Progenitor cell of endocrine pancreas (in vitro differentiated cells): ENCODE measurements at regions not wholly inside any gene's neighbourhood (a gene's known extent, or its start where the extent isn't known, plus 50 kb on each side); places are given as distances from the start of the nearest gene placed in this dataset.
A peak's percentile ranks its signal among the peaks of the same experiment; 100 is the strongest.

Source experiments
- DNase-seq: peaks from one replicate; pipeline ENCODE4 v3.0.0; 2021; ENCODE audit warnings: low spot score; ENCODE audit not compliant: unreplicated experiment
- H3K27ac Mint-ChIP-seq: 2 replicates; pipeline ENCODE4 v1.8.0; 2021; ENCODE audit warnings: mild to moderate bottlenecking, moderate library complexity, mixed read lengths
- H3K27me3 Mint-ChIP-seq: 2 replicates; pipeline ENCODE4 v1.8.0; 2021; ENCODE audit warnings: mixed read lengths
- H3K36me3 Mint-ChIP-seq: 2 replicates; pipeline ENCODE4 v1.8.0; 2022; ENCODE audit warnings: mixed read lengths; ENCODE audit not compliant: insufficient read depth
- H3K4me1 Mint-ChIP-seq: 2 replicates; pipeline ENCODE4 v1.8.0; 2021; ENCODE audit warnings: low read depth, mixed read lengths
- H3K4me3 Mint-ChIP-seq: 2 replicates; pipeline ENCODE4 v1.8.0; 2021; ENCODE audit warnings: low read depth, mild to moderate bottlenecking, moderate library complexity, mixed read lengths
- H3K9me3 Mint-ChIP-seq: 2 replicates; pipeline ENCODE4 v1.8.0; 2021; ENCODE audit warnings: low read depth, mixed read lengths
- TF ChIP-seq, protein P1 (sequence below): fragments of 200-600 bp; sonication (generic); IDR thresholded peaks from one replicate; pipeline ENCODE4 v1.5.0; 2021; ENCODE audit warnings: antibody characterized with exemption, mild to moderate bottlenecking; ENCODE audit not compliant: unreplicated experiment

DNA sequence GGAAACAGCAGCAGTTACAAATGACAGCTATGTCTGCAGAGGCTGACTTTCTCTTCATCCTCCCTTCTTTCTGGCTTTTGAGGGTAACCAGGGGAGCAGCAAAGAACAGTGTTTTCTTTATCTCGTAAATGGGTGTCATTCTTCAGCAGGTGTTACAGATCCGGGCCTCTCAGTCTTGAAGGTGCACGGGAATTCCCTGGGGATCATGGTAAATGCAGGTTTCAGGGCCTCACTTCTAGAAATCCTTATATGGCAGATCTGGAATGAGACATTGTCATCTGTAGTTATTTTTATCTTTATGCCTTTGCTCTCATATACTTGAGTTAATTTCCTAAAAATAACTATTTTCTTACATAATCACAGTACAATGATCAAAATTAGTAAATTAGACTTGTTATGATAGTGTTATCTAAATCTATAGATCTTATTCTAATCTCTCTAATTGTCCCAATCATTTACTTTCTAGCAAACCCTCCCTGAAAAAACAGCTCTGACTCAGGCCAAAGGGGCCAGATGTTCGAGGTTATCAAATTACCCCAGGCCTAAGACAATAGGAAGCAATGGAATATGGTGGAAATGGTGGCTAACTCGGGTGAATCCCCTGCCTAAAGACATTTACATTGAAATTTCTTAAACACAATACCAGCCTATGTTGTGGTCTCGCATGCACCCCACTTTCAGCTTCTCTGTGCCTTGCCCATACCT lies 145.0 kb downstream of the CAND1 start:
- TF ChIP-seq, protein P1, sequence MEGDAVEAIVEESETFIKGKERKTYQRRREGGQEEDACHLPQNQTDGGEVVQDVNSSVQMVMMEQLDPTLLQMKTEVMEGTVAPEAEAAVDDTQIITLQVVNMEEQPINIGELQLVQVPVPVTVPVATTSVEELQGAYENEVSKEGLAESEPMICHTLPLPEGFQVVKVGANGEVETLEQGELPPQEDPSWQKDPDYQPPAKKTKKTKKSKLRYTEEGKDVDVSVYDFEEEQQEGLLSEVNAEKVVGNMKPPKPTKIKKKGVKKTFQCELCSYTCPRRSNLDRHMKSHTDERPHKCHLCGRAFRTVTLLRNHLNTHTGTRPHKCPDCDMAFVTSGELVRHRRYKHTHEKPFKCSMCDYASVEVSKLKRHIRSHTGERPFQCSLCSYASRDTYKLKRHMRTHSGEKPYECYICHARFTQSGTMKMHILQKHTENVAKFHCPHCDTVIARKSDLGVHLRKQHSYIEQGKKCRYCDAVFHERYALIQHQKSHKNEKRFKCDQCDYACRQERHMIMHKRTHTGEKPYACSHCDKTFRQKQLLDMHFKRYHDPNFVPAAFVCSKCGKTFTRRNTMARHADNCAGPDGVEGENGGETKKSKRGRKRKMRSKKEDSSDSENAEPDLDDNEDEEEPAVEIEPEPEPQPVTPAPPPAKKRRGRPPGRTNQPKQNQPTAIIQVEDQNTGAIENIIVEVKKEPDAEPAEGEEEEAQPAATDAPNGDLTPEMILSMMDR = no peak
- H3K27me3 Mint-ChIP-seq = peaks cover 3% of the 10 kb centered on the region
- H3K36me3 Mint-ChIP-seq = no peaks in the 10 kb centered on the region
- no peak overlapping the region for H3K4me3 Mint-ChIP-seq
- no peak for DNase-seq
- H3K9me3 Mint-ChIP-seq = no peaks in the 10 kb centered on the region
- peaks cover 9% of the 10 kb centered on the region for H3K4me1 Mint-ChIP-seq
- H3K27ac Mint-ChIP-seq = no peak overlapping the region

DNA sequence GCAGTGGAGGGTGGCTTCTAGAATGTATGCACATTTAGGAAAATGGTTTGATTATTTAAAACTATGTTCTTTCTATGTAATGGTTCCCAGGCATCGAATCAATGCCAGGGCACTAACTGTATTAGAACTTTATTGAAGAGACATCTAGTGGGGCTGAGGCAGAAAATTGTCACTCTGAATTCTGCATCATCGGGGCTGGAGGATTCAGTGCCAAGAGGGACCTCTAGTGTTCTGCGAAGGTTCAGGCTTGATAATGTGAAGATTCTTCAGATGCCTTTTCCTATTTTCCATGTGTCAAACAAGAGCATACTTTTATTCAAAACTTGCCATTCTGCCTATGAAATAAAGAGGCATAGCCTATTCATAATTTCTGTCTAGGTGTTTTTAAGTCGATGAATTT lies 146.3 kb downstream of the CAND1 start:
- Mint-ChIP-seq H3K9me3 (no peaks in the 10 kb centered on the region), H3K4me1 (peaks cover 15% of the 10 kb centered on the region), H3K27ac (no peak overlapping the region), H3K36me3 (no peaks in the 10 kb centered on the region), H3K27me3 (peaks cover 3% of the 10 kb centered on the region), H3K4me3 (no peak overlapping the region)
- TF ChIP-seq, protein P1 = peak; percentile 28
- DNase-seq = no peak

DNA sequence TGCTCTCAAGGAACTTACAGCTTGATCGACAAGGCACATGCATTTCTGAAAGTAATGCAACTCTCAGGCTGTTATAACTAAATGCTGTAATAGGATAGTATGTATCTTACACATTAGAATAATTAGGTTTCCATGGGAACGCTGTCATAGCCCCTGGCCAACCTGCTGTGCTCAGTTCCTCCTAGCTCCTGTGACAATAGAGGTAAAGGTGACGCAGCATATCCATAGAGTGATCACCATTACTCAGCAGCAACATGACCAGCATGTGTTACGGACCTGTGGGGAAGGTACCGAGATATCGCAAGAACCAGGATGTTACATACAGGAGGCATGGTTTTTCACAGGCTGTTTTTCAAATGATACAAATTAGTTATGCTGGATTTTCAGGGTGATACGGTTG lies 150.7 kb downstream of the CAND1 start:
- Mint-ChIP-seq H3K4me3 (no peak overlapping the region), H3K4me1 (peaks cover 14% of the 10 kb centered on the region), H3K36me3 (no peaks in the 10 kb centered on the region), H3K27me3 (peaks cover 8% of the 10 kb centered on the region), H3K27ac (no peak overlapping the region), H3K9me3 (no peaks in the 10 kb centered on the region)
- TF ChIP-seq, protein P1 = no peak
- DNase-seq = no peak

DNA sequence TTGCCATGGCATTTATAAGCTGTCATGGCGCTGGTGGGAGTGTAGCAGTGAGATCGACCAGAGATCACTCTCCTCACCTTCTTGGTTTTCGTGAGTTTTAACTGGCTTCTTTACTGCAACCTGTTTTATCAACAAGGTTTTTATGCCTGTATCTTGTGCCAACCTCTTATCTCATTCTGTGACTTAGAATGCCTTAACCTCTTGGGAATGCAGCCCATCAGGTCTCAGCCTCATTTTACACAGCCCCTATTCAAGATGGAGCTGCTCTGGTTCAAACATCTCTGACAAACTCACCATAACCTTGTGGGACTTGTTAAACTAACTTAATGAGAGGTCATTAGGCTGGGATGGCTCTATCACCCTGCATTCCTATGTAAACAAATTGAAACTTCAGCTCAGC lies 151.3 kb downstream of the CAND1 start:
- H3K36me3 Mint-ChIP-seq = no peaks in the 10 kb centered on the region
- no peak overlapping the region for H3K27ac Mint-ChIP-seq
- TF ChIP-seq, protein P1 = no peak
- H3K4me3 Mint-ChIP-seq = no peak overlapping the region
- H3K9me3 Mint-ChIP-seq = no peaks in the 10 kb centered on the region
- H3K27me3 Mint-ChIP-seq = peaks cover 8% of the 10 kb centered on the region
- H3K4me1 Mint-ChIP-seq = peaks cover 14% of the 10 kb centered on the region
- no peak for DNase-seq

DNA sequence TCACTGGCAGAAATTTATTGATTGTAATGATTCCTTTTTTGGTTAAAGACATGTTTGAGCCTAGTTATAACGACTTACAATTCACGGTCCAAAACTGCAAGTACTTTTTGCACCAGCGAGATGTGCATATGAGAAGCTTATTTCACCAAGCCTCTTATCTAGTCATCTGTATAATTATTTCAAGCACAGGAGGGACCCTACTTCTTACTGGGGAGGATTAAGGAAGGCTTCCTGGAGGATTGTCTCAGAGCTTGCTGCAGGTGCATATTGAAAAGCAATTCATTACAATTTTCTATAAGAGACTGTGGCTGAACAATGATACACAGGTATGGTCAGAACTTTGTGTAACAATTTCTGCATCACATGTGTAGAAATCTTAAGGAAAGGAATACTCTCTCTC lies 152.9 kb downstream of the CAND1 start:
- Mint-ChIP-seq H3K4me3 (no peak overlapping the region), H3K36me3 (no peaks in the 10 kb centered on the region), H3K9me3 (no peaks in the 10 kb centered on the region), H3K27me3 (peaks cover 5% of the 10 kb centered on the region), H3K4me1 (peaks cover 14% of the 10 kb centered on the region), H3K27ac (no peak overlapping the region)
- TF ChIP-seq, protein P1 = no peak
- DNase-seq = no peak
